CD4-positive, CD25-positive, alpha-beta regulatory T cell (primary cell): ENCODE measurements at regions not wholly inside any gene's neighbourhood (a gene's known extent, or its start where the extent isn't known, plus 50 kb on each side); places are given as distances from the start of the nearest gene placed in this dataset.

Source experiments
- ATAC-seq, 2 donors: fragments of 150-1000 bp; cut with Tn5 transposase; one replicate each; pipeline ENCODE4 v1.10.0; 2021; ENCODE audit warnings: low read depth in 2 of 2, moderate number of reproducible peaks in 2 of 2, moderate library complexity in 1 of 2
- DNase-seq, 3 donors: peaks; one replicate each; pipeline versions ENCODE4 v3.0.0 to v3.0.0-alpha.2; 2012 to 2022; ENCODE audit warnings: mixed read lengths in 1 of 3
- H3K27ac ChIP-seq: one replicate; pipeline ENCODE4 v1.7.0; 2013; ENCODE audit warnings: mild to moderate bottlenecking, low read length; ENCODE audit not compliant: insufficient read depth, poor library complexity, severe bottlenecking
- H3K27me3 ChIP-seq: one replicate; pipeline ENCODE4 v1.7.0; 2013; ENCODE audit warnings: low read length; ENCODE audit not compliant: control insufficient read depth, insufficient read depth
- H3K36me3 ChIP-seq: one replicate; pipeline ENCODE4 v1.7.0; 2013; ENCODE audit warnings: mild to moderate bottlenecking, low read length, moderate library complexity; ENCODE audit not compliant: control insufficient read depth, insufficient read depth
- H3K4me1 ChIP-seq: 2 replicates; pipeline ENCODE4 v1.7.0; 2013; ENCODE audit warnings: mild to moderate bottlenecking, low read length; ENCODE audit not compliant: insufficient read depth, control insufficient read depth, poor library complexity, severe bottlenecking
- H3K4me3 ChIP-seq: one replicate; pipeline ENCODE4 v1.7.0; 2013; ENCODE audit warnings: low read depth, mild to moderate bottlenecking, low read length, moderate library complexity
- H3K9me3 ChIP-seq, 2 experiments: 1 replicate in 1 of 2; 2 replicates in 1 of 2; pipeline ENCODE4 v1.7.0; 2013; ENCODE audit warnings: low read length in 2 of 2, mild to moderate bottlenecking in 1 of 2, moderate library complexity in 1 of 2; ENCODE audit not compliant: control insufficient read depth in 2 of 2
- H3K27ac Mint-ChIP-seq, 3 donors: one replicate each; pipeline ENCODE4 v1.8.0; 2020 to 2022; ENCODE audit warnings: mild to moderate bottlenecking in 3 of 3, mixed read lengths in 3 of 3, moderate library complexity in 2 of 3
- H3K27me3 Mint-ChIP-seq: one replicate; pipeline ENCODE4 v1.8.0; 2022; ENCODE audit warnings: mild to moderate bottlenecking, mixed read lengths
- H3K36me3 Mint-ChIP-seq: one replicate; pipeline ENCODE4 v1.8.0; 2020; ENCODE audit warnings: mixed read lengths
- H3K4me1 Mint-ChIP-seq, 4 donors: one replicate each; pipeline ENCODE4 v1.8.0; 2020 to 2022; ENCODE audit warnings: mixed read lengths in 4 of 4, mild to moderate bottlenecking in 1 of 4
- H3K4me3 Mint-ChIP-seq, 4 donors: one replicate each; pipeline ENCODE4 v1.8.0; 2020 to 2022; ENCODE audit warnings: mild to moderate bottlenecking in 4 of 4, mixed read lengths in 4 of 4, moderate library complexity in 3 of 4
- H3K9me3 Mint-ChIP-seq, 7 donors: one replicate each; pipeline ENCODE4 v1.8.0; 2020 to 2022; ENCODE audit warnings: mixed read lengths in 7 of 7, mild to moderate bottlenecking in 3 of 7, moderate library complexity in 2 of 7

DNA sequence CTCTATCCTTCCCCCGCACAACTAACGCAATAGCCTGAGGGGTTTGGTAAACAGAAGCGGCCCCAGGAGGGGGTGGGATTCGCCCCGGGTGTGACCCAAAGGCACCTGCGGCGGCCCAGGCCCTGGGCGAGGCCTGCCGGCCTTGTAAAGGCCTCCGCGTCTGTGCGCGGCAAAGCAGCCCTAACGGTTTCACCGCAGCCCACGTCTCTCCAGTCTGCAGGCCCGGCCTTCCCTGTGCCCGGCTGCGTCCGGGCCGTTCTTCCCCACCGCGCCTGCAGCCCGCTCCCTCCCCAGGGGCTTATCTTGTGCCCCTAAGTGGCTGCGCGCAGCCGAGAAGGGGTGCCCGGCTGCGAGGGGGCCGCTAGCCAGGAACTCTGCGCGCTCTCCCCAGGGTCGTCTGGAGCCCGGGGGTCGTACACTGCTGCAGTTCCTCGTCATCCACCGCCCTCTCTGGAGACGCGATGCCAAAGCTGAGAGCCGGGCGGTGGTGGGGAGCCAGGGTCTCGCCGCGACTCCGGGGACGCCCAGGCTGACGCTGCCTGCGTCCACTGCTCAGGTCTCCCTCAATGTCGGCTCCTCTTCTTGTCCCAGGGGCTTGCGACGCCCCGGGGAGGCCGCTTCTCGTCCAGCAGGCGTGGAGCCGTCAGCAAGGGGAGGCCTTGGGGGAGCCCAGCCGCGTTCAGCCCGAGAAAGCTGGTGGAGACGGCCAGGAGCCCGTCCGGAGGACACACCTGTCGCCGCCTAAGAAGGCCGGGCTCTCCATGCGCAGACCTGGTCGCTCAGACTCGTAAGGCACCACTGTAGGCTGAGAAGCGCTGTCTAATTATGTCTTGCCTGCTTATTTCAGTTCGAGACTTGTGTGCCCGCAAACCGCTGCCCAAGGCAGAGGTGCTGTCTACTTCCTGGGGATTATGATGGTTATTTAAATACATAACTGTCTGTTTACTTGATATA, 132.3 kb downstream of the SPAG6 start:
- no peak for DNase-seq
- H3K36me3 ChIP-seq, result no peaks in the 10 kb centered on the region
- no peak overlapping the region for H3K4me3 ChIP-seq
- H3K27me3 ChIP-seq, result peaks cover 33% of the 10 kb centered on the region
- H3K9me3 ChIP-seq, result no peaks in the 10 kb centered on the region
- H3K9me3 Mint-ChIP-seq, result no peaks in the 10 kb centered on the region
- no peak for ATAC-seq
- no peak overlapping the region for H3K27ac ChIP-seq
- H3K27ac Mint-ChIP-seq, result peak overlapping the region in 1 of 3 donors; percentile 38
- H3K36me3 Mint-ChIP-seq, result no peaks in the 10 kb centered on the region
- H3K4me3 Mint-ChIP-seq, result peak overlapping the region in 2 of 4 donors; percentile 68 to 74
- H3K4me1 Mint-ChIP-seq, result peaks cover 4 to 19% (median 6%) of the 10 kb centered on the region in 4 donors
- H3K4me1 ChIP-seq, result peaks cover 16% of the 10 kb centered on the region
- H3K27me3 Mint-ChIP-seq, result peaks cover 72% of the 10 kb centered on the region

GRCh38 chr10:22478555-22479334, 133.4 kb downstream of the SPAG6 start:
- Mint-ChIP-seq H3K27me3 (peaks cover 71% of the 10 kb centered on the region), H3K36me3 (no peaks in the 10 kb centered on the region), H3K4me3 (peak overlapping the region in 1 of 4 donors; percentile 23), H3K27ac (no peak overlapping the region), H3K4me1 (peaks cover 9 to 25% (median 12%) of the 10 kb centered on the region in 4 donors), H3K9me3 (no peaks in the 10 kb centered on the region)
- DNase-seq, result no peak
- no peaks in the 10 kb centered on the region for H3K36me3 ChIP-seq
- peaks cover 22% of the 10 kb centered on the region for H3K27me3 ChIP-seq
- H3K9me3 ChIP-seq, result no peaks in the 10 kb centered on the region
- H3K4me3 ChIP-seq, result no peak overlapping the region
- H3K27ac ChIP-seq, result no peak overlapping the region
- ATAC-seq, result no peak
- H3K4me1 ChIP-seq, result peaks cover 16% of the 10 kb centered on the region

DNA sequence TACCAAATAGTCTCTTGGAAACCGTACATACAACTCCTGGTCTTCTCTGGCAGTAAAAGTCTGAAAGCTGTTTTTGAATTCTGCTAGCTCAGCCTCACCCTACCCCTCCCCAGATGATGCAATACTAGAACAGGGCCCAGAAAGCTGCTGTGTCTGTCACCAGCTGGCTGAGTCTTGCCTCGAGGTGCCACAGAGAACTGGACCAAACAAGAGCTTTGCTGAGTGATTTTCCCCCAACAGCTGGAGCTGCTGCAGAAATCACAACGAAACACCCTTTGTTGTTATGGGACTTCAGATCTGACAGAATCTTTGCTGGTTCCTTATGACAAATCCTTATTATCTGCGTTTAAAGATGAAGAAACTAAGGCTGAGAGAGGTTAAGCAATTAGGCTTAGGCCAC, 134.1 kb downstream of the SPAG6 start:
- H3K4me1 Mint-ChIP-seq, result peaks cover 10 to 25% (median 13%) of the 10 kb centered on the region in 4 donors
- H3K9me3 Mint-ChIP-seq, result no peaks in the 10 kb centered on the region
- H3K36me3 Mint-ChIP-seq, result no peaks in the 10 kb centered on the region

DNA sequence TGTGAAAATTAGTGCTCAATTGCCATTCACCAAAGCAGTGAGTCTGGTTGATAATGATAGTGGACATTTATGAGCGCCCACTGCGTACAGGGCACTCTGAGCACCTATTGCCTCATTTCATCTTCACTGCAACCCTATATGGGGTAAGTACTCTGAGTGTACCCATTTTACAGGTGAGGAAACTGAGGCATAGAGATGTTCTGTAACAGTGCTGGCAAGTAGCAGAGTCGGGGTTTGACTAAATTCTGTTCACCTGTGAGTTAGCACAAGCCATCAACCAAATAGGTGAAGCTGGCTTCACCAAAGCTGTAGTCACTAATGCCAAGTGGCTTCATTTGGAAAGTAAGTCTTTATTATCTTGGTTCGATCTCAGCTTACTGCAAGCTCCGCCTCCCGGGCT, 135.8 kb downstream of the SPAG6 start:
- H3K27me3 Mint-ChIP-seq, result peaks cover 49% of the 10 kb centered on the region
- H3K4me1 Mint-ChIP-seq, result peaks cover 7 to 19% (median 7%) of the 10 kb centered on the region in 4 donors
- no peak overlapping the region for H3K27ac Mint-ChIP-seq
- ATAC-seq (no peak), DNase-seq (no peak)
- H3K4me3 Mint-ChIP-seq, result no peak overlapping the region
- H3K27me3 ChIP-seq, result peaks cover 11% of the 10 kb centered on the region
- no peak overlapping the region for H3K4me3 ChIP-seq
- no peak overlapping the region for H3K27ac ChIP-seq
- no peaks in the 10 kb centered on the region for H3K36me3 ChIP-seq
- no peaks in the 10 kb centered on the region for H3K9me3 ChIP-seq
- no peaks in the 10 kb centered on the region for H3K9me3 Mint-ChIP-seq
- H3K4me1 ChIP-seq, result peaks cover 9% of the 10 kb centered on the region
- H3K36me3 Mint-ChIP-seq, result no peaks in the 10 kb centered on the region

More for the DNA sequence above, 134.1 kb downstream of the SPAG6 start:
- Histone ChIP-seq H3K27ac (no peak overlapping the region), H3K4me1 (peaks cover 16% of the 10 kb centered on the region), H3K36me3 (no peaks in the 10 kb centered on the region), H3K4me3 (no peak overlapping the region), H3K9me3 (no peaks in the 10 kb centered on the region), H3K27me3 (peaks cover 20% of the 10 kb centered on the region)
- no peak overlapping the region for H3K27ac Mint-ChIP-seq
- ATAC-seq, result no peak
- peaks cover 65% of the 10 kb centered on the region for H3K27me3 Mint-ChIP-seq
- DNase-seq, result no peak
- H3K4me3 Mint-ChIP-seq, result no peak overlapping the region

GRCh38 chr10:22481687-22482539, 136.6 kb downstream of the SPAG6 start:
- H3K4me3 Mint-ChIP-seq, result no peak overlapping the region
- DNase-seq (no peak), ATAC-seq (no peak)
- peaks cover 7 to 14% (median 7%) of the 10 kb centered on the region in 4 donors for H3K4me1 Mint-ChIP-seq
- Histone ChIP-seq H3K9me3 (no peaks in the 10 kb centered on the region), H3K4me3 (no peak overlapping the region), H3K4me1 (peaks cover 1% of the 10 kb centered on the region), H3K27me3 (peaks cover 11% of the 10 kb centered on the region), H3K27ac (no peak overlapping the region), H3K36me3 (no peaks in the 10 kb centered on the region)
- peaks cover 48% of the 10 kb centered on the region for H3K27me3 Mint-ChIP-seq
- no peaks in the 10 kb centered on the region for H3K36me3 Mint-ChIP-seq
- no peak overlapping the region for H3K27ac Mint-ChIP-seq
- peaks cover 0 to 2% (median 0%) of the 10 kb centered on the region in 7 donors for H3K9me3 Mint-ChIP-seq

- Mint-ChIP-seq H3K4me3 (peak overlapping the region in 3 of 4 donors; percentile 13 to 75 (median 39)), H3K27ac (no peak overlapping the region), H3K4me1 (peaks cover 7 to 11% (median 7%) of the 10 kb centered on the region in 4 donors), H3K36me3 (no peaks in the 10 kb centered on the region), H3K9me3 (peaks cover 0 to 2% (median 0%) of the 10 kb centered on the region in 7 donors), H3K27me3 (peaks cover 45% of the 10 kb centered on the region)
- Histone ChIP-seq H3K4me3 (peak overlapping the region; percentile 61), H3K27me3 (peaks cover 9% of the 10 kb centered on the region), H3K9me3 (no peaks in the 10 kb centered on the region), H3K27ac (no peak overlapping the region), H3K36me3 (no peaks in the 10 kb centered on the region), H3K4me1 (no peaks in the 10 kb centered on the region)
- DNase-seq (peak in 1 of 3 donors; percentile 7), ATAC-seq (no peak)
These were observed 137.8 kb downstream of the SPAG6 start for GRCh38 chr10:22483132-22483531.
